GM12873 (cell line): ENCODE measurements at regions not wholly inside any gene's neighbourhood (a gene's known extent, or its start where the extent isn't known, plus 50 kb on each side); places are given as distances from the start of the nearest gene placed in this dataset.

ENCODE experiments used
- CTCF ChIP-seq: IDR thresholded peaks from 2 replicates; pipeline ENCODE4 v1.5.1; 2012; ENCODE audit warnings: low read depth, mild to moderate bottlenecking, moderate library complexity, low read length, control low read depth; ENCODE audit not compliant: insufficient read depth; ENCODE audit errors: missing control alignments

- TF ChIP-seq CTCF = peak; percentile 87
Measured at GRCh38 chr9:118522093-118523028, 818.2 kb downstream of the TLR4 start.

- no peak for TF ChIP-seq CTCF
Measured at GRCh38 chr9:118527261-118527660, 823.1 kb downstream of the TLR4 start.

GRCh38 chr9:118529210-118529609 lies 825.0 kb downstream of the TLR4 start:
- TF ChIP-seq CTCF = no peak

GRCh38 chr9:118529624-118530214 lies 825.5 kb downstream of the TLR4 start:
- TF ChIP-seq CTCF = no peak

- TF ChIP-seq CTCF = no peak
Measured at GRCh38 chr9:118532592-118532991, 828.4 kb downstream of the TLR4 start.

- TF ChIP-seq CTCF = no peak
Measured at GRCh38 chr9:118533101-118533500, 828.9 kb downstream of the TLR4 start.

- TF ChIP-seq CTCF = no peak
Measured at GRCh38 chr9:118533850-118534249, 829.6 kb downstream of the TLR4 start.
